PC-9 (cell line): ENCODE measurements at regions not wholly inside any gene's neighbourhood (a gene's known extent, or its start where the extent isn't known, plus 50 kb on each side); places are given as distances from the start of the nearest gene placed in this dataset.
A peak's percentile ranks its signal among the peaks of the same experiment; 100 is the strongest.

Experiments used
- BruUV-seq: library from RNA; stranded (reverse); fragments of 400-500 nt; replicated peaks from 2 replicates; lab custom pipeline; 2021; lab: Mats Ljungman, UMichigan
- CTCF ChIA-PET: fragments of 300-600 bp; sonication (Branson Sonifier 250); formaldehyde crosslinking; loops from one replicate; lab custom pipeline; 2022; ENCODE audit warnings: antibody characterized with exemption; lab: Charles Lee
- POLR2A ChIA-PET: fragments of 300-600 bp; sonication (Branson Sonifier 250); formaldehyde crosslinking; loops from one replicate; lab custom pipeline; 2022; ENCODE audit warnings: antibody characterized with exemption; ENCODE audit not compliant: unreplicated experiment; lab: Charles Lee
- DNase-seq, 2 experiments: peaks; one replicate each; pipeline versions ENCODE4 v3.0.0 to v3.0.0-alpha.2; 2015 to 2022; ENCODE audit warnings: mixed read lengths in 1 of 2
- H2AFZ ChIP-seq: fragments of 200-600 bp; sonication (generic); 2 replicates; pipeline ENCODE4 v1.8.1; 2017; ENCODE audit warnings: antibody characterized with exemption
- H3F3A ChIP-seq: fragments of 200-600 bp; sonication (generic); 2 replicates; pipeline ENCODE4 v1.8.1; 2017; ENCODE audit warnings: antibody characterized with exemption, mild to moderate bottlenecking, low read depth; ENCODE audit not compliant: insufficient read depth
- H3K27ac ChIP-seq: fragments of 200-600 bp; sonication (generic); 2 replicates; pipeline ENCODE4 v1.6.1; 2016; ENCODE audit warnings: mixed run types
- H3K27me3 ChIP-seq: fragments of 200-600 bp; sonication (generic); 2 replicates; pipeline ENCODE4 v1.6.1; 2016; ENCODE audit warnings: low read depth, mixed run types; ENCODE audit not compliant: insufficient read depth
- H3K36me3 ChIP-seq: fragments of 200-600 bp; sonication (generic); 2 replicates; pipeline ENCODE4 v1.6.1; 2016; ENCODE audit warnings: low read depth, mixed run types
- H3K4me1 ChIP-seq: fragments of 200-600 bp; sonication (generic); replicated peaks from 2 replicates; pipeline ENCODE4 v1.6.1; 2016; ENCODE audit warnings: mixed run types; ENCODE audit not compliant: insufficient read depth
- H3K4me2 ChIP-seq: fragments of 200-600 bp; sonication (generic); 2 replicates; pipeline ENCODE4 v1.6.1; 2017; ENCODE audit warnings: mixed run types
- H3K4me3 ChIP-seq: fragments of 200-600 bp; sonication (generic); 2 replicates; pipeline ENCODE4 v1.6.1; 2016; ENCODE audit warnings: mixed run types
- H3K79me2 ChIP-seq: fragments of 200-600 bp; sonication (generic); 2 replicates; pipeline ENCODE4 v1.6.1; 2017; ENCODE audit warnings: low read depth, mixed run types
- H3K9me2 ChIP-seq: fragments of 200-600 bp; sonication (generic); 2 replicates; pipeline ENCODE4 v1.8.1; 2017; ENCODE audit warnings: mild to moderate bottlenecking; ENCODE audit not compliant: insufficient read depth
- H3K9me3 ChIP-seq: fragments of 200-600 bp; sonication (generic); 2 replicates; pipeline ENCODE4 v1.8.1; 2016; ENCODE audit warnings: low read depth; ENCODE audit not compliant: insufficient read depth
- H4K20me1 ChIP-seq: fragments of 200-600 bp; sonication (generic); 2 replicates; pipeline ENCODE4 v1.8.1; 2017; ENCODE audit not compliant: insufficient read depth
- EZH2 ChIP-seq: fragments of 200-600 bp; sonication (generic); IDR thresholded peaks from 2 replicates; pipeline ENCODE4 v1.8.0; 2017; ENCODE audit warnings: antibody characterized with exemption, low read depth
- intact Hi-C: fragments of 100-400 bp; cut with micrococcal nuclease; formaldehyde crosslinking; loops from one replicate; pipeline ENCODE4 v1.10.0; 2022; ENCODE audit not compliant: unreplicated experiment
- TF ChIP-seq, protein P1 (sequence below): fragments of 200-600 bp; sonication (generic); conservative IDR thresholded peaks from 2 replicates; pipeline ENCODE4 v1.6.1; 2017; ENCODE audit warnings: mixed run types, antibody characterized with exemption, mild to moderate bottlenecking, moderate library complexity

DNA sequence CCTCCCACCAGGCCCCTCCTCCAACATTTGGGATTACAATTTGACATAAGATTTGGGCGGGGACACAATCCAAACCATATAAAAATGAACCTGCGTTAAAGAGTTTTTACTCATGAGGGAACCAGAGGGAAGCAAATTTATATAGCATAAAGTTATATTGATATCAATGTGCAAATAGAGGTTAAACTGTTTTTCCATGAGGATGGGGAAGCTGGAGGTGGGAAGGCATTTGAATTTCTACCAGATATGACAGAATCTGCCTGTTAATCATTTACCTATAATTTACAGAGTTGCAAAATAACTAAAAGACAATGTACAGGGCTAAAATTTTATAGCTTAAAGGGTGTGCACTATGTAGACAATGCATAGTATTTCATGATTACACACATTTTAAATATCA lies 322.0 kb upstream of the FKBP1C start:
- no TSS peak for BruUV-seq
- Histone ChIP-seq H3K27ac (no peak overlapping the region), H3K4me3 (no peak overlapping the region), H2AFZ (no peak overlapping the region), H3K27me3 (no peaks in the 10 kb centered on the region), H3K36me3 (no peaks in the 10 kb centered on the region), H3K9me2 (no peaks in the 10 kb centered on the region), H3F3A (no peaks in the 10 kb centered on the region), H4K20me1 (no peaks in the 10 kb centered on the region), H3K4me1 (no peaks in the 10 kb centered on the region), H3K79me2 (no peaks in the 10 kb centered on the region), H3K9me3 (no peaks in the 10 kb centered on the region), H3K4me2 (no peak overlapping the region)
- DNase-seq, result no peak
- ChIA-PET CTCF (no interaction called here), POLR2A (no interaction called here)
- TF ChIP-seq, protein P1, sequence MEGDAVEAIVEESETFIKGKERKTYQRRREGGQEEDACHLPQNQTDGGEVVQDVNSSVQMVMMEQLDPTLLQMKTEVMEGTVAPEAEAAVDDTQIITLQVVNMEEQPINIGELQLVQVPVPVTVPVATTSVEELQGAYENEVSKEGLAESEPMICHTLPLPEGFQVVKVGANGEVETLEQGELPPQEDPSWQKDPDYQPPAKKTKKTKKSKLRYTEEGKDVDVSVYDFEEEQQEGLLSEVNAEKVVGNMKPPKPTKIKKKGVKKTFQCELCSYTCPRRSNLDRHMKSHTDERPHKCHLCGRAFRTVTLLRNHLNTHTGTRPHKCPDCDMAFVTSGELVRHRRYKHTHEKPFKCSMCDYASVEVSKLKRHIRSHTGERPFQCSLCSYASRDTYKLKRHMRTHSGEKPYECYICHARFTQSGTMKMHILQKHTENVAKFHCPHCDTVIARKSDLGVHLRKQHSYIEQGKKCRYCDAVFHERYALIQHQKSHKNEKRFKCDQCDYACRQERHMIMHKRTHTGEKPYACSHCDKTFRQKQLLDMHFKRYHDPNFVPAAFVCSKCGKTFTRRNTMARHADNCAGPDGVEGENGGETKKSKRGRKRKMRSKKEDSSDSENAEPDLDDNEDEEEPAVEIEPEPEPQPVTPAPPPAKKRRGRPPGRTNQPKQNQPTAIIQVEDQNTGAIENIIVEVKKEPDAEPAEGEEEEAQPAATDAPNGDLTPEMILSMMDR, result no peak
- TF ChIP-seq EZH2, result no peak
- intact Hi-C loops, result no loop called here

DNA sequence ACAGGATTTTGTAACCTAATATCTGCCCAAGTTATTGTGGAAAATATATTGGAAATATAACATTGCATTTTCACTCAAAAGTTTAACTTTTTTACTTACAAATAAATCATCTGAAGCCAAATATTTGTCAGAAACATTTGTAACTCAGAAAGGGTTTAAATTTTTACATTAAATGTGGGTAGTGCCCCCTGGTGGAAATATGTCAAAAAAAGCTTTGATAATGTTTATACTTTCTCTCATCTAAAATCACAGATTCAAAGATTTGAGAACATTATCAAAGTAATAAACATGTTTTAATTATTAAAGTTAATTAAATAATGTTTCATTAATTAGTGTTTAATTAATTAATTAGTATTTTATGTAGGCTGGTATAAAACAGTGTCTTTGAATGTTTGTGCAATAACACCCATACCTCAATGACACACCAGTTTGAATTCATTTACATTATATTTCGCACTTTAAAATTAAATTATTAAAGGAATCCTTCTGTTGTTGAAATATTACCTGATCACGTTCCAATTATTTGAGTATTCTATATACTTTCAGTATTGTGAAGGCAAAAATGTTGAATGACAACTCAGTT lies 320.1 kb upstream of the FKBP1C start:
- ChIA-PET POLR2A (no interaction called here), CTCF (no interaction called here)
- BruUV-seq, result no TSS peak
- DNase-seq, result no peak
- intact Hi-C loops, result no loop called here
- H3K36me3 ChIP-seq, result no peaks in the 10 kb centered on the region
- no peaks in the 10 kb centered on the region for H3K4me1 ChIP-seq
- H3K9me3 ChIP-seq, result no peaks in the 10 kb centered on the region
- H3K4me3 ChIP-seq, result no peak overlapping the region
- TF ChIP-seq, protein P1, result peak; percentile 64
- no peak for TF ChIP-seq EZH2
- no peaks in the 10 kb centered on the region for H3K79me2 ChIP-seq
- H3K27ac ChIP-seq, result no peak overlapping the region
- H3K9me2 ChIP-seq, result no peaks in the 10 kb centered on the region
- H4K20me1 ChIP-seq, result no peaks in the 10 kb centered on the region
- no peak overlapping the region for H3K4me2 ChIP-seq
- H2AFZ ChIP-seq, result no peak overlapping the region
- H3K27me3 ChIP-seq, result no peaks in the 10 kb centered on the region
- H3F3A ChIP-seq, result no peaks in the 10 kb centered on the region

DNA sequence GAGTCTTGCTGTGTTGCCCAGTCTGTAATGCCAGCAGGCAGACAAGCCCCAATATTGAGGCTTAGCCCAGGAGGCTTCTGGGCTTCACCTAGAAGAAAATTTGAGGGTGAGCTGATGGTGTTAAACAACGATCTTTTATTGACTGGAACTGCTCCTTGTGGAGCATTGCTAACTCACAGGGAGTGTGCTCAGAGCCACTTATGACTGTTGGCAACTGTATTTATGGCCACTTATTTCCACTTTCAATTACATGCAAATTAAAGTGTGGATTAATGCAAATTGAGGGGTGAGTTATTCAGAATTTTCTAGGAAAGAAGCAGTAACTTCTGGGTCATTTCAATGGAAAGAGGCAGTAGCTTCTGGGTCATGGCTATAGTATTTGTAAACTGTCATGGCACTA lies 317.2 kb upstream of the FKBP1C start:
- no peaks in the 10 kb centered on the region for H3K9me2 ChIP-seq
- no peaks in the 10 kb centered on the region for H3K4me1 ChIP-seq
- no peaks in the 10 kb centered on the region for H3K36me3 ChIP-seq
- ChIA-PET POLR2A (no interaction called here), CTCF (no interaction called here)
- no peaks in the 10 kb centered on the region for H3K27me3 ChIP-seq
- H2AFZ ChIP-seq, result no peak overlapping the region
- intact Hi-C loops, result no loop called here
- no peak overlapping the region for H3K4me3 ChIP-seq
- H3F3A ChIP-seq, result no peaks in the 10 kb centered on the region
- DNase-seq, result no peak
- H3K79me2 ChIP-seq, result no peaks in the 10 kb centered on the region
- no peak overlapping the region for H3K27ac ChIP-seq
- BruUV-seq, result no TSS peak
- no peak overlapping the region for H3K4me2 ChIP-seq
- H4K20me1 ChIP-seq, result no peaks in the 10 kb centered on the region
- H3K9me3 ChIP-seq, result no peaks in the 10 kb centered on the region
- TF ChIP-seq, protein P1, result no peak
- no peak for TF ChIP-seq EZH2
